GM12891 (cell line): ENCODE measurements at regions not wholly inside any gene's neighbourhood (a gene's known extent, or its start where the extent isn't known, plus 50 kb on each side); places are given as distances from the start of the nearest gene placed in this dataset.

Source experiments
- POLR2A ChIP-seq: IDR thresholded peaks from 2 replicates; pipeline ENCODE4 v1.6.1; 2011; ENCODE audit warnings: low read depth, low read length, control low read depth
- POLR2AphosphoS5 ChIP-seq: IDR thresholded peaks from 2 replicates; pipeline ENCODE4 v1.6.1; 2011; ENCODE audit warnings: low read depth, low read length, control low read depth
- SPI1 ChIP-seq: IDR thresholded peaks from 2 replicates; pipeline ENCODE4 v1.6.1; 2011; ENCODE audit warnings: low read depth, low read length, control low read depth
- TAF1 ChIP-seq: IDR thresholded peaks from 2 replicates; pipeline ENCODE4 v1.6.1; 2011; ENCODE audit warnings: low read depth, low read length, control low read depth

GRCh38 chr2:138312061-138312460 lies 189.5 kb upstream of the SPOPL start:
- TF ChIP-seq POLR2A (no peak), POLR2AphosphoS5 (no peak), TAF1 (no peak), SPI1 (no peak)
